H9 (cell line): ENCODE measurements at regions not wholly inside any gene's neighbourhood (a gene's known extent, or its start where the extent isn't known, plus 50 kb on each side); places are given as distances from the start of the nearest gene placed in this dataset.

ENCODE experiments used
- DNase-seq: peaks from one replicate; pipeline ENCODE4 v3.0.0-alpha.2; 2017
- H2AFZ ChIP-seq: one replicate; pipeline ENCODE4 v1.6.1; 2013; ENCODE audit warnings: mild to moderate bottlenecking, low read length, control low read depth, moderate library complexity
- H2AK5ac ChIP-seq: 2 replicates; pipeline ENCODE4 v1.6.1; 2013; ENCODE audit warnings: low read length, control low read depth, mixed read lengths; ENCODE audit not compliant: insufficient read length
- H2BK120ac ChIP-seq: one replicate; pipeline ENCODE4 v1.6.1; 2013; ENCODE audit warnings: low read depth, mild to moderate bottlenecking, low read length, control low read depth, inconsistent platforms; ENCODE audit not compliant: poor library complexity, severe bottlenecking
- H2BK12ac ChIP-seq: 2 replicates; pipeline ENCODE4 v1.6.1; 2013; ENCODE audit warnings: low read length, control low read depth, mixed read lengths, low read depth; ENCODE audit not compliant: insufficient read length
- H2BK15ac ChIP-seq: 2 replicates; pipeline ENCODE4 v1.6.1; 2013; ENCODE audit warnings: low read depth, low read length, control low read depth
- H2BK20ac ChIP-seq: one replicate; pipeline ENCODE4 v1.6.1; 2013; ENCODE audit warnings: low read depth, mild to moderate bottlenecking, low read length, control low read depth, inconsistent platforms; ENCODE audit not compliant: poor library complexity, severe bottlenecking
- H2BK5ac ChIP-seq: 2 replicates; pipeline ENCODE4 v1.6.1; 2013; ENCODE audit warnings: low read length, control low read depth, mixed read lengths; ENCODE audit not compliant: insufficient read length
- H3K14ac ChIP-seq: 2 replicates; pipeline ENCODE4 v1.6.1; 2013; ENCODE audit warnings: low read length, control low read depth; ENCODE audit not compliant: insufficient read depth
- H3K18ac ChIP-seq: 2 replicates; pipeline ENCODE4 v1.6.1; 2013; ENCODE audit warnings: low read depth, mild to moderate bottlenecking, mixed read lengths, low read length, control low read depth; ENCODE audit not compliant: insufficient read length
- H3K23ac ChIP-seq: 2 replicates; pipeline ENCODE4 v1.6.1; 2013; ENCODE audit warnings: low read length, control low read depth, mixed read lengths, low read depth; ENCODE audit not compliant: insufficient read length
- H3K23me2 ChIP-seq: 2 replicates; pipeline ENCODE4 v1.6.1; 2013; ENCODE audit warnings: low read depth, mild to moderate bottlenecking, mixed read lengths, low read length, control low read depth; ENCODE audit not compliant: insufficient read length, poor library complexity, severe bottlenecking
- H3K27ac ChIP-seq: 2 replicates; pipeline ENCODE4 v1.5.1; 2013; ENCODE audit warnings: low read length, control low read depth, mixed read lengths, low read depth; ENCODE audit not compliant: insufficient read length
- H3K27me3 ChIP-seq: 2 replicates; pipeline ENCODE4 v1.6.1; 2013; ENCODE audit warnings: low read length, control low read depth, inconsistent platforms; ENCODE audit not compliant: insufficient read depth
- H3K4ac ChIP-seq: 2 replicates; pipeline ENCODE4 v1.6.1; 2013; ENCODE audit warnings: low read depth, mild to moderate bottlenecking, control low read depth, inconsistent platforms, low read length, moderate library complexity
- H3K4me1 ChIP-seq: 2 replicates; pipeline ENCODE4 v1.6.1; 2013; ENCODE audit warnings: low read length, control low read depth, inconsistent platforms; ENCODE audit not compliant: insufficient read depth
- H3K4me2 ChIP-seq: 2 replicates; pipeline ENCODE4 v1.6.1; 2013; ENCODE audit warnings: low read length, control low read depth, mixed read lengths; ENCODE audit not compliant: insufficient read length, insufficient read depth
- H3K56ac ChIP-seq: 2 replicates; pipeline ENCODE4 v1.6.1; 2013; ENCODE audit warnings: low read depth, mild to moderate bottlenecking, mixed read lengths, low read length, control low read depth; ENCODE audit not compliant: insufficient read length
- H3K79me1 ChIP-seq: 2 replicates; pipeline ENCODE4 v1.6.1; 2013; ENCODE audit warnings: low read depth, mild to moderate bottlenecking, moderate library complexity, low read length, control low read depth, inconsistent platforms; ENCODE audit not compliant: insufficient read depth, poor library complexity, severe bottlenecking
- H3K79me2 ChIP-seq: 2 replicates; pipeline ENCODE4 v1.6.1; 2013; ENCODE audit warnings: low read length, control low read depth, inconsistent platforms; ENCODE audit not compliant: insufficient read depth
- H3K9ac ChIP-seq: 2 replicates; pipeline ENCODE4 v1.6.1; 2013; ENCODE audit warnings: low read length, control low read depth, mixed read lengths; ENCODE audit not compliant: insufficient read length; ENCODE audit errors: extremely low read depth
- H3K9me3 ChIP-seq: one replicate; pipeline ENCODE4 v1.6.1; 2013; ENCODE audit warnings: low read depth, low read length, inconsistent platforms; ENCODE audit not compliant: control insufficient read depth
- H3T11ph ChIP-seq: one replicate; pipeline ENCODE4 v1.6.1; 2013; ENCODE audit warnings: mild to moderate bottlenecking, low read length, control low read depth, inconsistent platforms
- H4K20me1 ChIP-seq: one replicate; pipeline ENCODE4 v1.6.1; 2013; ENCODE audit not compliant: control insufficient read depth, insufficient read length, insufficient read depth
- H4K5ac ChIP-seq: 2 replicates; pipeline ENCODE4 v1.6.1; 2013; ENCODE audit warnings: low read depth, mild to moderate bottlenecking, mixed read lengths, low read length, control low read depth; ENCODE audit not compliant: insufficient read length
- H4K8ac ChIP-seq: replicated peaks from 2 replicates; pipeline ENCODE4 v1.6.1; 2013; ENCODE audit warnings: low read length, control low read depth, mixed read lengths, low read depth; ENCODE audit not compliant: insufficient read length
- H4K91ac ChIP-seq: 2 replicates; pipeline ENCODE4 v1.6.1; 2013; ENCODE audit warnings: low read depth, mild to moderate bottlenecking, moderate library complexity, mixed read lengths, low read length, control low read depth; ENCODE audit not compliant: insufficient read length
- H3K27ac Mint-ChIP-seq, 3 experiments: 2 replicates in 2 of 3; 3 replicates in 1 of 3; pipeline ENCODE4 v1.8.0; 2020 to 2021; ENCODE audit warnings: mixed read lengths in 3 of 3, mild to moderate bottlenecking in 1 of 3, moderate library complexity in 1 of 3
- H3K27me3 Mint-ChIP-seq: 2 replicates; pipeline ENCODE4 v1.8.0; 2021; ENCODE audit warnings: low read depth, mild to moderate bottlenecking, moderate library complexity, mixed read lengths
- H3K36me3 Mint-ChIP-seq, 3 experiments: 2 replicates in 2 of 3; 3 replicates in 1 of 3; pipeline ENCODE4 v1.8.0; 2020 to 2021; ENCODE audit warnings: low read depth in 3 of 3, mixed read lengths in 3 of 3; ENCODE audit not compliant: insufficient read depth in 1 of 3
- H3K4me1 Mint-ChIP-seq, 2 experiments: 2 replicates each; pipeline ENCODE4 v1.8.0; 2020; ENCODE audit warnings: mixed read lengths in 2 of 2
- H3K4me3 Mint-ChIP-seq, 2 experiments: 2 replicates in 1 of 2; 3 replicates in 1 of 2; pipeline ENCODE4 v1.8.0; 2020 to 2021; ENCODE audit warnings: mild to moderate bottlenecking in 2 of 2, mixed read lengths in 2 of 2, moderate library complexity in 1 of 2
- H3K9me3 Mint-ChIP-seq, 2 experiments: 2 replicates in 1 of 2; 3 replicates in 1 of 2; pipeline ENCODE4 v1.8.0; 2020; ENCODE audit warnings: mild to moderate bottlenecking in 2 of 2, mixed read lengths in 2 of 2, moderate library complexity in 1 of 2
- WGBS: extraction: QIAGEN DNeasy Blood & Tissue Kit; methylation state at CpG from one replicate; pipeline ENCODE4 v1.1.7; 2013; ENCODE audit warnings: missing lambda C conversion rate, low lambda C conversion rate, mixed read lengths; ENCODE audit not compliant: insufficient read length; ENCODE audit errors: extremely low coverage; 5-methylcytosine and 5-hydroxymethylcytosine counted together
- TF ChIP-seq, protein P1 (sequence below): fragments of 200-600 bp; sonication (generic); conservative IDR thresholded peaks from 3 replicates; pipeline ENCODE4 v1.8.0; 2021; ENCODE audit warnings: antibody characterized with exemption, mild to moderate bottlenecking

DNA sequence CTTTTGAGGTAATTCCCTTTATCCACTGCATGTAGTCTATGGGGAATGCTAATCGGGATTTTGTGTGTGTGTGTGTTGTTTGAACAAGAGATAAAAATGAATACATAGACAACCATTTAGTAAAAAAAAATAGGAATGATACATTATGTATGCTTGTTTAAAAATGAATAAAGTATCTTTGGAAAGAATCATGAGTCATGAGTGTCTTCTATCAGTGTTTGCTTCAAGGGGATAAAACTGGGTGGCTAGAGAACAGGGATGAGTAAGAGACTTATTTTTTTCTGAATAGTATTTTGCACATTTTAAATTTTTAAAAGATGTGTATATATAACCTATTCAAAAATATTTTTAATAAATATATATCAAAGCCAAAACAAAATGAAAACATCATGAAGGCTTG, 839.4 kb upstream of the ADGRL4 start:
- H3K14ac ChIP-seq = no peak overlapping the region
- no peak for DNase-seq

More for the DNA sequence above, 839.4 kb upstream of the ADGRL4 start:
- Histone ChIP-seq H3K18ac (no peak overlapping the region), H3K4ac (no peak overlapping the region), H2BK5ac (no peak overlapping the region), H4K8ac (no peak overlapping the region), H3K23ac (no peak overlapping the region), H2AK5ac (no peak overlapping the region), H3K4me2 (no peak overlapping the region), H3K79me2 (no peaks in the 10 kb centered on the region), H4K20me1 (no peaks in the 10 kb centered on the region), H2BK120ac (no peak overlapping the region), H2BK15ac (no peak overlapping the region), H4K5ac (no peak overlapping the region), H2AFZ (no peak overlapping the region), H3T11ph (no peak overlapping the region), H2BK12ac (no peak overlapping the region), H3K27ac (no peak overlapping the region), H3K56ac (no peak overlapping the region), H3K9ac (no peak overlapping the region), H3K23me2 (no peaks in the 10 kb centered on the region), H3K9me3 (no peaks in the 10 kb centered on the region), H2BK20ac (no peak overlapping the region), H3K79me1 (no peaks in the 10 kb centered on the region), H3K27me3 (no peaks in the 10 kb centered on the region), H3K4me1 (0 out of 2 replicates have a peak, but pooled peaks cover 2% of the 10 kb centered on the region), H4K91ac (no peak overlapping the region)
- TF ChIP-seq, protein P1, sequence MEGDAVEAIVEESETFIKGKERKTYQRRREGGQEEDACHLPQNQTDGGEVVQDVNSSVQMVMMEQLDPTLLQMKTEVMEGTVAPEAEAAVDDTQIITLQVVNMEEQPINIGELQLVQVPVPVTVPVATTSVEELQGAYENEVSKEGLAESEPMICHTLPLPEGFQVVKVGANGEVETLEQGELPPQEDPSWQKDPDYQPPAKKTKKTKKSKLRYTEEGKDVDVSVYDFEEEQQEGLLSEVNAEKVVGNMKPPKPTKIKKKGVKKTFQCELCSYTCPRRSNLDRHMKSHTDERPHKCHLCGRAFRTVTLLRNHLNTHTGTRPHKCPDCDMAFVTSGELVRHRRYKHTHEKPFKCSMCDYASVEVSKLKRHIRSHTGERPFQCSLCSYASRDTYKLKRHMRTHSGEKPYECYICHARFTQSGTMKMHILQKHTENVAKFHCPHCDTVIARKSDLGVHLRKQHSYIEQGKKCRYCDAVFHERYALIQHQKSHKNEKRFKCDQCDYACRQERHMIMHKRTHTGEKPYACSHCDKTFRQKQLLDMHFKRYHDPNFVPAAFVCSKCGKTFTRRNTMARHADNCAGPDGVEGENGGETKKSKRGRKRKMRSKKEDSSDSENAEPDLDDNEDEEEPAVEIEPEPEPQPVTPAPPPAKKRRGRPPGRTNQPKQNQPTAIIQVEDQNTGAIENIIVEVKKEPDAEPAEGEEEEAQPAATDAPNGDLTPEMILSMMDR = no peak
- Mint-ChIP-seq H3K9me3 (no peaks in the 10 kb centered on the region), H3K4me3 (no peak overlapping the region), H3K36me3 (no peaks in the 10 kb centered on the region), H3K4me1 (peaks cover 8 to 16% of the 10 kb centered on the region in 2 experiments; a peak in 3 of 4 replicates), H3K27me3 (no peaks in the 10 kb centered on the region), H3K27ac (no peak overlapping the region)
- WGBS = no CpG with 5 or more reads among the region's 1 CpG
